K562 (cell line): ENCODE measurements at regions not wholly inside any gene's neighbourhood (a gene's known extent, or its start where the extent isn't known, plus 50 kb on each side); places are given as distances from the start of the nearest gene placed in this dataset.

Source experiments
- ATAC-seq: fragments of 200-7000 bp; cut with Tn5 transposase; 3 replicates; pipeline ENCODE4 v1.9.1; 2020; ENCODE audit warnings: moderate library complexity
- BruUV-seq: library from RNA; stranded (reverse); fragments of 400-500 nt; replicated peaks from 2 replicates; lab custom pipeline; 2021; lab: Mats Ljungman, UMichigan
- CTCF ChIA-PET: fragments of 300-600 bp; formaldehyde crosslinking; extraction: SDS; loops from one replicate; lab custom pipeline; 2021; ENCODE audit warnings: low intra/inter-chr PET ratio; lab: Yijun Ruan, JAX
- POLR2A ChIA-PET: fragments of 300-600, 350-650 bp; sonication (Branson Sonifier 250); formaldehyde crosslinking; extraction: SDS; loops from one replicate; lab custom pipeline; 2021; ENCODE audit warnings: antibody characterized with exemption, inconsistent platforms; lab: Yijun Ruan, JAX
- DNase-seq, 4 experiments: peaks; one replicate each; pipeline versions ENCODE4 v3.0.0 to v3.0.0-alpha.2; 2011 to 2018; ENCODE audit warnings: low spot score in 3 of 4, mixed read lengths in 3 of 4; ENCODE audit errors: extremely low read depth in 1 of 4
- FAIRE-seq: peaks from 2 replicates; lab custom pipeline; 2011; peaks lifted over from hg19 to GRCh38; lab: Jason Lieb, UNC
- H2AFZ ChIP-seq: 2 replicates; pipeline ENCODE4 v1.6.0; 2011; ENCODE audit warnings: low read depth, low read length, control low read depth, inconsistent platforms
- H3K27ac ChIP-seq: fragments of 200-600 bp; 3 replicates; pipeline ENCODE4 v1.8.0; 2011; ENCODE audit warnings: low read depth, mild to moderate bottlenecking, control low read depth, inconsistent platforms, low read length, moderate library complexity, mixed read lengths; ENCODE audit errors: extremely low read depth
- H3K27me3 ChIP-seq, 2 experiments: fragments of 300-600 bp in 1 of 2; 2 replicates in 1 of 2; 3 replicates in 1 of 2; pipeline versions ENCODE4 v1.6.0 to v1.8.0; 2011; ENCODE audit warnings: inconsistent platforms in 2 of 2, low read length in 2 of 2, mild to moderate bottlenecking in 1 of 2, mixed read lengths in 1 of 2, moderate library complexity in 1 of 2; ENCODE audit not compliant: control insufficient read depth in 2 of 2, insufficient read depth in 2 of 2
- H3K36me3 ChIP-seq: fragments of 300-600 bp; 3 replicates; pipeline ENCODE4 v1.8.0; 2011; ENCODE audit warnings: mild to moderate bottlenecking, low read length, inconsistent platforms; ENCODE audit not compliant: control insufficient read depth, insufficient read depth
- H3K4me1 ChIP-seq, 2 experiments: fragments of 200-600 bp in 1 of 2; replicated peaks in 1 of 2; 2 replicates in 1 of 2; 3 replicates in 1 of 2; pipeline versions ENCODE4 v1.5.1 to v1.8.0; 2011; ENCODE audit warnings: inconsistent platforms in 2 of 2, low read length in 2 of 2, mild to moderate bottlenecking in 1 of 2, mixed read lengths in 1 of 2, moderate library complexity in 1 of 2; ENCODE audit not compliant: control insufficient read depth in 2 of 2, insufficient read depth in 2 of 2
- H3K4me2 ChIP-seq: 2 replicates; pipeline ENCODE4 v1.6.1; 2011; ENCODE audit warnings: low read length, control low read depth, inconsistent platforms, mixed read lengths; ENCODE audit not compliant: insufficient read depth
- H3K4me3 ChIP-seq: fragments of 200-600 bp; sonication (generic), shearing (Covaris generic); 2 replicates; pipeline ENCODE4 v1.5.1; 2016; ENCODE audit warnings: control low read depth, inconsistent platforms
- H3K79me2 ChIP-seq: fragments of 200-600 bp; 3 replicates; pipeline ENCODE4 v1.8.0; 2011; ENCODE audit warnings: low read length, inconsistent platforms; ENCODE audit not compliant: control insufficient read depth, insufficient read depth
- H3K9ac ChIP-seq, 2 experiments: 2 replicates each; pipeline versions ENCODE4 v1.6.0 to v1.6.1; 2011; ENCODE audit warnings: low read depth in 2 of 2, low read length in 2 of 2, control low read depth in 1 of 2, inconsistent platforms in 1 of 2, mild to moderate bottlenecking in 1 of 2, mixed read lengths in 1 of 2; ENCODE audit not compliant: insufficient read depth in 1 of 2
- H3K9me1 ChIP-seq: one replicate; pipeline ENCODE4 v1.6.0; 2011; ENCODE audit warnings: inconsistent platforms, mild to moderate bottlenecking, low read length, moderate library complexity; ENCODE audit not compliant: control insufficient read depth, insufficient read depth
- H3K9me3 ChIP-seq: replicated peaks from 2 replicates; pipeline ENCODE4 v1.5.1; 2011; ENCODE audit warnings: low read depth, low read length, inconsistent platforms; ENCODE audit not compliant: control insufficient read depth, insufficient read depth
- H4K20me1 ChIP-seq: replicated peaks from 2 replicates; pipeline ENCODE4 v1.6.1; 2011; ENCODE audit warnings: low read length, inconsistent platforms, mixed read lengths; ENCODE audit not compliant: control insufficient read depth, insufficient read depth
- ATF1 ChIP-seq, 2 experiments: fragments of 450-650 bp in 1 of 2; IDR thresholded peaks; 2 replicates each; pipeline ENCODE4 v1.6.1; 2016; ENCODE audit warnings: missing compliant biosample characterization in 1 of 2, missing genetic modification characterization in 1 of 2
- COPS2 ChIP-seq: fragments of 450-650 bp; conservative IDR thresholded peaks from 2 replicates; pipeline ENCODE4 v1.6.1; 2016; ENCODE audit warnings: mild to moderate bottlenecking, moderate library complexity
- EP400 ChIP-seq: fragments of 450-650 bp; IDR thresholded peaks from 2 replicates; pipeline ENCODE4 v1.6.1; 2017; ENCODE audit warnings: antibody characterized with exemption, mild to moderate bottlenecking, moderate library complexity
- ZNF24 ChIP-seq: fragments of 450-650 bp; IDR thresholded peaks from 2 replicates; pipeline ENCODE4 v1.6.1; 2016
- ZNF586 ChIP-seq: fragments of 450-650 bp; formaldehyde crosslinking; conservative IDR thresholded peaks from 2 replicates; pipeline ENCODE4 v1.4.0; 2020; ENCODE audit warnings: mild to moderate bottlenecking, moderate library complexity
- WGBS: fragments of 100-300 bp; shearing (Covaris generic); methylation state at CpG from one replicate; pipeline ENCODE4 v1.1.6; 2016; ENCODE audit warnings: low coverage, mixed read lengths; ENCODE audit not compliant: insufficient coverage; ENCODE audit errors: missing lambda C conversion rate; 5-methylcytosine and 5-hydroxymethylcytosine counted together
- in situ Hi-C: fragments of 300-500 bp; cut with MboI; formaldehyde crosslinking; loops from 4 replicates; pipeline ENCODE4 v1.15.0; 2018; ENCODE audit warnings: inconsistent platforms, mixed read lengths
- intact Hi-C: fragments of 100-400 bp; cut with micrococcal nuclease; formaldehyde crosslinking; loops from 2 replicates; pipeline ENCODE4 v1.14.2; 2022
- TF ChIP-seq, protein P1 (sequence below): fragments of 450-650 bp; IDR thresholded peaks from 2 replicates; pipeline ENCODE4 v1.6.1; 2017; ENCODE audit warnings: antibody characterized with exemption
- TF ChIP-seq, protein P2 (sequence below): fragments of 250-450 bp; sonication (Bioruptor Pico); IDR thresholded peaks from 2 replicates; pipeline ENCODE4 v1.5.0; 2021; ENCODE audit warnings: mild to moderate bottlenecking, borderline replicate concordance
- TF ChIP-seq, protein P3 (sequence below): fragments of 250-450 bp; sonication (Bioruptor Pico); IDR thresholded peaks from 2 replicates; pipeline ENCODE4 v1.8.0; 2021; ENCODE audit warnings: borderline replicate concordance, mild to moderate bottlenecking, moderate library complexity; ENCODE audit not compliant: poor library complexity, severe bottlenecking
- TF ChIP-seq, protein P4 (sequence below): sonication (generic); formaldehyde crosslinking; IDR thresholded peaks from 2 replicates; pipeline ENCODE4 v1.4.0; 2020; ENCODE audit warnings: mild to moderate bottlenecking, missing genetic modification reagents

DNA sequence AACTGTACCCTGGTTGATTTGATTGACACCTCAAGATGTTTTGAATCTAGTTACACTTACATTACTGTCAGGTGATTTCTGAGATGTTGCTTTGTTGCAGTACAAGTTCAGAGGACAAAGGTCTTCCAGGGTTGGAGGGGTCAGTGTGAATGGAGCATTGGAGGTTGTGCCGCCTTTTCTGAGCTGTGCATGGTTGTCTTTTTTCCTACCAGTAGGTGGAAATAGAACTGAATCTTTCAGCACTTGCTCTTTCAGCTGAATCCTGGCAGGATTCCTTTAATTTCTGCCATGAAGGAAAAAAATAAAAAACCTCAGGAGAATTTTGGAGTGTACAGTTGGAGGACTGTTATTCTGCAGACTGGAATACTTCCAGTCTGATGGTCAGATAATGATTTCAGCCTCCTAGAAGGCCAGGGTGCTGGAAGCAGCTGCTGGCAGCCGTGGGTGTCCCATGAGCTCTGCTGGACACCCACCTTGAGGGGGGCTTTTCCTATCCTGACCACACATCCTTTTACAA is 82.7 kb downstream of the PLCE1 start:
- ChIA-PET POLR2A (no interaction called here), CTCF (no interaction called here)
- H3K9ac ChIP-seq, result no peak overlapping the region
- ATAC-seq, result no peak
- no peaks in the 10 kb centered on the region for H3K9me3 ChIP-seq
- H3K4me3 ChIP-seq, result no peak overlapping the region
- H2AFZ ChIP-seq, result no peak overlapping the region
- WGBS, result 0% methylated on average over 2 of the region's 2 CpGs
- no peaks in the 10 kb centered on the region for H4K20me1 ChIP-seq
- intact Hi-C loops (no loop called here), in situ Hi-C loops (no loop called here)
- H3K27ac ChIP-seq, result no peak overlapping the region
- no peaks in the 10 kb centered on the region for H3K27me3 ChIP-seq
- H3K9me1 ChIP-seq, result no peaks in the 10 kb centered on the region
- no peak for DNase-seq
- no peaks in the 10 kb centered on the region for H3K36me3 ChIP-seq
- no peaks in the 10 kb centered on the region for H3K79me2 ChIP-seq
- no peak overlapping the region for H3K4me2 ChIP-seq
- BruUV-seq, result no TSS peak
- no peak for FAIRE-seq
- no peaks in the 10 kb centered on the region for H3K4me1 ChIP-seq
- TF ChIP-seq, protein P1, sequence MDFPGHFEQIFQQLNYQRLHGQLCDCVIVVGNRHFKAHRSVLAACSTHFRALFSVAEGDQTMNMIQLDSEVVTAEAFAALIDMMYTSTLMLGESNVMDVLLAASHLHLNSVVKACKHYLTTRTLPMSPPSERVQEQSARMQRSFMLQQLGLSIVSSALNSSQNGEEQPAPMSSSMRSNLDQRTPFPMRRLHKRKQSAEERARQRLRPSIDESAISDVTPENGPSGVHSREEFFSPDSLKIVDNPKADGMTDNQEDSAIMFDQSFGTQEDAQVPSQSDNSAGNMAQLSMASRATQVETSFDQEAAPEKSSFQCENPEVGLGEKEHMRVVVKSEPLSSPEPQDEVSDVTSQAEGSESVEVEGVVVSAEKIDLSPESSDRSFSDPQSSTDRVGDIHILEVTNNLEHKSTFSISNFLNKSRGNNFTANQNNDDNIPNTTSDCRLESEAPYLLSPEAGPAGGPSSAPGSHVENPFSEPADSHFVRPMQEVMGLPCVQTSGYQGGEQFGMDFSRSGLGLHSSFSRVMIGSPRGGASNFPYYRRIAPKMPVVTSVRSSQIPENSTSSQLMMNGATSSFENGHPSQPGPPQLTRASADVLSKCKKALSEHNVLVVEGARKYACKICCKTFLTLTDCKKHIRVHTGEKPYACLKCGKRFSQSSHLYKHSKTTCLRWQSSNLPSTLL, result no peak
- TF ChIP-seq ZNF586 (no peak), COPS2 (no peak), EP400 (no peak), ATF1 (CRISPR knock-in tag; IDR thresholded peaks at IDR 0.05) (no peak), ATF1 (tag; IDR thresholded peaks at IDR 0.05) (no peak), ZNF24 (no peak)
- TF ChIP-seq, protein P2, sequence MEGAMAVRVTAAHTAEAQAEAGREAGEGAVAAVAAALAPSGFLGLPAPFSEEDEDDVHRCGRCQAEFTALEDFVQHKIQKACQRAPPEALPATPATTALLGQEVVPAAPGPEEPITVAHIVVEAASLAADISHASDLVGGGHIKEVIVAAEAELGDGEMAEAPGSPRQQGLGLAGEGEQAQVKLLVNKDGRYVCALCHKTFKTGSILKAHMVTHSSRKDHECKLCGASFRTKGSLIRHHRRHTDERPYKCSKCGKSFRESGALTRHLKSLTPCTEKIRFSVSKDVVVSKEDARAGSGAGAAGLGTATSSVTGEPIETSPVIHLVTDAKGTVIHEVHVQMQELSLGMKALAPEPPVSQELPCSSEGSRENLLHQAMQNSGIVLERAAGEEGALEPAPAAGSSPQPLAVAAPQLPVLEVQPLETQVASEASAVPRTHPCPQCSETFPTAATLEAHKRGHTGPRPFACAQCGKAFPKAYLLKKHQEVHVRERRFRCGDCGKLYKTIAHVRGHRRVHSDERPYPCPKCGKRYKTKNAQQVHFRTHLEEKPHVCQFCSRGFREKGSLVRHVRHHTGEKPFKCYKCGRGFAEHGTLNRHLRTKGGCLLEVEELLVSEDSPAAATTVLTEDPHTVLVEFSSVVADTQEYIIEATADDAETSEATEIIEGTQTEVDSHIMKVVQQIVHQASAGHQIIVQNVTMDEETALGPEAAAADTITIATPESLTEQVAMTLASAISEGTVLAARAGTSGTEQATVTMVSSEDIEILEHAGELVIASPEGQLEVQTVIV (CRISPR knock-in tag), result no peak
- TF ChIP-seq, protein P3, sequence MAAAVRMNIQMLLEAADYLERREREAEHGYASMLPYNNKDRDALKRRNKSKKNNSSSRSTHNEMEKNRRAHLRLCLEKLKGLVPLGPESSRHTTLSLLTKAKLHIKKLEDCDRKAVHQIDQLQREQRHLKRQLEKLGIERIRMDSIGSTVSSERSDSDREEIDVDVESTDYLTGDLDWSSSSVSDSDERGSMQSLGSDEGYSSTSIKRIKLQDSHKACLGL (CRISPR knock-in tag), result no peak
- TF ChIP-seq, protein P4, sequence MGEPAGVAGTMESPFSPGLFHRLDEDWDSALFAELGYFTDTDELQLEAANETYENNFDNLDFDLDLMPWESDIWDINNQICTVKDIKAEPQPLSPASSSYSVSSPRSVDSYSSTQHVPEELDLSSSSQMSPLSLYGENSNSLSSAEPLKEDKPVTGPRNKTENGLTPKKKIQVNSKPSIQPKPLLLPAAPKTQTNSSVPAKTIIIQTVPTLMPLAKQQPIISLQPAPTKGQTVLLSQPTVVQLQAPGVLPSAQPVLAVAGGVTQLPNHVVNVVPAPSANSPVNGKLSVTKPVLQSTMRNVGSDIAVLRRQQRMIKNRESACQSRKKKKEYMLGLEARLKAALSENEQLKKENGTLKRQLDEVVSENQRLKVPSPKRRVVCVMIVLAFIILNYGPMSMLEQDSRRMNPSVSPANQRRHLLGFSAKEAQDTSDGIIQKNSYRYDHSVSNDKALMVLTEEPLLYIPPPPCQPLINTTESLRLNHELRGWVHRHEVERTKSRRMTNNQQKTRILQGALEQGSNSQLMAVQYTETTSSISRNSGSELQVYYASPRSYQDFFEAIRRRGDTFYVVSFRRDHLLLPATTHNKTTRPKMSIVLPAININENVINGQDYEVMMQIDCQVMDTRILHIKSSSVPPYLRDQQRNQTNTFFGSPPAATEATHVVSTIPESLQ (CRISPR knock-in tag), result no peak
- TF ChIP-seq, all 486 proteins: peak for 0
